ENCODE measurements at regions not wholly inside any gene's neighbourhood (a gene's known extent, or its start where the extent isn't known, plus 50 kb on each side); places are given as distances from the start of the nearest gene placed in this dataset.

GRCh38 chr1:4322881-4323280 is 331.5 kb upstream of the AJAP1 start:
- H3K4me3 ChIP-seq, result no peak overlapping the region
- H3K27ac ChIP-seq, result no peak overlapping the region
- no peak for TF ChIP-seq CTCF (IDR thresholded peaks at IDR 0.05)
- no peak for DNase-seq
- no peaks in the 10 kb centered on the region for H3K4me1 ChIP-seq
- H3K27me3 ChIP-seq, result peaks cover 0 to 11% of the 10 kb centered on the region in 2 donors
- intact Hi-C loops (cut with DNase I; ENCODE audit: low total_unique reads), result no loop called here
- no peaks in the 10 kb centered on the region for H3K9me3 ChIP-seq
- H3K36me3 ChIP-seq, result no peaks in the 10 kb centered on the region

GRCh38 chr1:4323309-4323708 is 331.1 kb upstream of the AJAP1 start:
- intact Hi-C loops (cut with DNase I; ENCODE audit: low total_unique reads), result no loop called here
- Histone ChIP-seq H3K4me1 (no peaks in the 10 kb centered on the region), H3K27me3 (peaks cover 0 to 11% of the 10 kb centered on the region in 2 donors), H3K36me3 (no peaks in the 10 kb centered on the region), H3K27ac (no peak overlapping the region), H3K9me3 (no peaks in the 10 kb centered on the region), H3K4me3 (no peak overlapping the region)
- DNase-seq, result no peak
- TF ChIP-seq CTCF (IDR thresholded peaks at IDR 0.05), result no peak

- peaks cover 0 to 11% of the 10 kb centered on the region in 2 donors for H3K27me3 ChIP-seq
- no peak for TF ChIP-seq CTCF (IDR thresholded peaks at IDR 0.05)
- intact Hi-C loops (cut with DNase I; ENCODE audit: low total_unique reads), result no loop called here
- no peaks in the 10 kb centered on the region for H3K9me3 ChIP-seq
- H3K4me3 ChIP-seq, result no peak overlapping the region
- H3K27ac ChIP-seq, result no peak overlapping the region
- H3K4me1 ChIP-seq, result no peaks in the 10 kb centered on the region
- DNase-seq, result no peak
- no peaks in the 10 kb centered on the region for H3K36me3 ChIP-seq
These were observed 329.9 kb upstream of the AJAP1 start for GRCh38 chr1:4324525-4324924.

GRCh38 chr1:4327142-4327541 is 327.3 kb upstream of the AJAP1 start:
- Histone ChIP-seq H3K36me3 (no peaks in the 10 kb centered on the region), H3K9me3 (no peaks in the 10 kb centered on the region), H3K4me1 (no peaks in the 10 kb centered on the region), H3K27me3 (peaks cover 0 to 11% of the 10 kb centered on the region in 2 donors), H3K4me3 (no peak overlapping the region), H3K27ac (no peak overlapping the region)
- intact Hi-C loops (cut with DNase I; ENCODE audit: low total_unique reads), result no loop called here
- no peak for TF ChIP-seq CTCF (IDR thresholded peaks at IDR 0.05)
- DNase-seq, result no peak

GRCh38 chr1:4328402-4329071 is 325.9 kb upstream of the AJAP1 start:
- TF ChIP-seq CTCF (IDR thresholded peaks at IDR 0.05), result no peak
- no peak overlapping the region for H3K4me3 ChIP-seq
- intact Hi-C loops (cut with DNase I; ENCODE audit: low total_unique reads), result no loop called here
- DNase-seq, result no peak
- H3K36me3 ChIP-seq, result no peaks in the 10 kb centered on the region
- no peaks in the 10 kb centered on the region for H3K4me1 ChIP-seq
- no peak overlapping the region for H3K27ac ChIP-seq
- H3K27me3 ChIP-seq, result peaks cover 0 to 4% of the 10 kb centered on the region in 2 donors
- H3K9me3 ChIP-seq, result no peaks in the 10 kb centered on the region

Measured in tibial artery (tissue), 4 donors.